ENCODE measurements at regions not wholly inside any gene's neighbourhood (a gene's known extent, or its start where the extent isn't known, plus 50 kb on each side); places are given as distances from the start of the nearest gene placed in this dataset.

DNA sequence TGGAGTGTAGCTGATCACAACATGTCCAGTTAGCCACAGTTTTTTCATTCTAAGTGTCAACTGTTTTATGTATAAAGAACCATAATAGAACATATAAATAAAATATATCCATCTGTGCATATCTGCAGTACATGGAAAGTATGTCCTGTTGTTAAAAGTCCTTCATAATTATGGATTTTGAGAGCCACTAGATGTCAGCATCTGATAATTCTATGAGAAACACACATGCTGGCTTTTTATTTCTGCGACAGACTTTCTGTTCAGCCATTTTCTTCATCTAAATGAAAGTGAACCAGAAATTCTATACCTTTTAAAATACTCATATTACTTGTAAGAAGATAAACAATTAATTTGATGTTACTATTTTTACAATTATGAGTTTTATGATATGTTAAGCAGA, 251.5 kb downstream of the GPM6A start:
- H3K9me3 Mint-ChIP-seq: peaks cover 7 to 9% of the 10 kb centered on the region in 2 donors
- no peak for ATAC-seq
- DNase-seq (ENCODE audit: low spot score in 2 of 2): no peak
- no peaks in the 10 kb centered on the region for H3K36me3 Mint-ChIP-seq
- no peak overlapping the region for H3K27ac Mint-ChIP-seq

- DNase-seq (ENCODE audit: low spot score in 2 of 2) (no peak), ATAC-seq (no peak)
- H3K27ac Mint-ChIP-seq: no peak overlapping the region
- peaks cover 3 to 4% of the 10 kb centered on the region in 2 donors for H3K9me3 Mint-ChIP-seq
- H3K36me3 Mint-ChIP-seq: no peaks in the 10 kb centered on the region
These were observed 250.4 kb downstream of the GPM6A start for GRCh38 chr4:175561696-175562095.

DNA sequence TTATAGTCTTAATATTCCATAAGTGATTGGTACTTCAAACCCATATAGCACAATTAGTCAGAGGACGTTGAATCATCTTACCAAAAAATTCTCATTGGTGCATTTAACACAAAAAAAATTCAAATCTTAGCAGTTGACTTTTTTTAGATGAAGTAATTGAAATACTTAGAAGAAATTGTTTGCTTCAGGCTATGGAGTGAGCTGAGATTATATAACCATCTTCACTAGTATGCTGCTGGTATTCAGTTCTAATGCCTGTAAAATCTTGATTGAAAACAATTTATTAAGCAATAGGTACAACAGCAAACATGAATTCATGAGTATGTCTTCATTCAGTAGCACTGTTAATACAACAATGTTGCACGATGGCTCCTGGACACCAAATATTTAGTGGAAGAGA, 250.0 kb downstream of the GPM6A start:
- no peak for DNase-seq (ENCODE audit: low spot score in 2 of 2)
- no peaks in the 10 kb centered on the region for H3K36me3 Mint-ChIP-seq
- no peak overlapping the region for H3K27ac Mint-ChIP-seq
- ATAC-seq: no peak
- H3K9me3 Mint-ChIP-seq: peaks cover 3 to 4% of the 10 kb centered on the region in 2 donors

GRCh38 chr4:175562542-175562941, 249.5 kb downstream of the GPM6A start:
- peaks cover 3 to 4% of the 10 kb centered on the region in 2 donors for H3K9me3 Mint-ChIP-seq
- H3K27ac Mint-ChIP-seq: no peak overlapping the region
- ATAC-seq: no peak
- no peak for DNase-seq (ENCODE audit: low spot score in 2 of 2)
- H3K36me3 Mint-ChIP-seq: no peaks in the 10 kb centered on the region
